Transverse colon (tissue), 4 donors: ENCODE measurements at regions not wholly inside any gene's neighbourhood (a gene's known extent, or its start where the extent isn't known, plus 50 kb on each side); places are given as distances from the start of the nearest gene placed in this dataset.
"Not testable (repeated sequence)": the region's sequence is repeated elsewhere in the genome, so short reads cannot be mapped to it uniquely, and the experiment has no call there.

Experiments
- DNase-seq: peaks from one replicate; pipeline ENCODE4 v3.0.0-alpha.2; 2019
- H3K27ac ChIP-seq, 4 donors: fragments of 200-600 bp; sonication (generic); 2 replicates each; pipeline ENCODE4 v1.5.1; 2016 to 2018; ENCODE audit warnings: inconsistent platforms in 4 of 4
- H3K27me3 ChIP-seq: fragments of 200-600 bp; sonication (generic); 2 replicates; pipeline ENCODE4 v1.5.1; 2017; ENCODE audit warnings: inconsistent platforms
- H3K36me3 ChIP-seq, 4 donors: fragments of 200-600 bp; sonication (generic); 2 replicates each; pipeline ENCODE4 v1.5.1; 2017 to 2019; ENCODE audit warnings: inconsistent platforms in 4 of 4
- H3K4me1 ChIP-seq, 4 donors: fragments of 200-600 bp; sonication (generic); 2 replicates each; pipeline ENCODE4 v1.5.1; 2017 to 2020; ENCODE audit warnings: inconsistent platforms in 4 of 4
- H3K4me3 ChIP-seq, 4 donors: fragments of 200-600 bp; sonication (generic); 1 replicate in 1 of 4; 2 replicates in 3 of 4; pipeline versions ENCODE4 v1.5.1 to v1.6.1; 2017 to 2019; ENCODE audit warnings: inconsistent platforms in 4 of 4
- H3K9me3 ChIP-seq, 2 donors: fragments of 200-600 bp; sonication (generic); 2 replicates each; pipeline ENCODE4 v1.5.1; 2017 to 2019; ENCODE audit warnings: inconsistent platforms in 2 of 2
- WGBS, 2 donors: methylation state at CpG; one replicate each; pipeline ENCODE4 v1.1.5; 2018; ENCODE audit warnings: low coverage in 1 of 2; 5-methylcytosine and 5-hydroxymethylcytosine counted together
- in situ Hi-C, 4 donors: fragments of 200-750 bp; cut with MboI; loops; one replicate each; pipeline versions ENCODE4 v1.15.0 to v1.15.1; 2017; ENCODE audit warnings: low sequenced_read_pairs in 3 of 4, low pct_ligation_motif_present in 1 of 4, low pct_unique_long_range_greater_than_20kb in 1 of 4
- intact Hi-C: fragments of 100-400 bp; cut with DNase I; formaldehyde crosslinking; loops from one replicate; pipeline ENCODE4 v1.15.1; 2023; ENCODE audit warnings: low total_unique reads

DNA sequence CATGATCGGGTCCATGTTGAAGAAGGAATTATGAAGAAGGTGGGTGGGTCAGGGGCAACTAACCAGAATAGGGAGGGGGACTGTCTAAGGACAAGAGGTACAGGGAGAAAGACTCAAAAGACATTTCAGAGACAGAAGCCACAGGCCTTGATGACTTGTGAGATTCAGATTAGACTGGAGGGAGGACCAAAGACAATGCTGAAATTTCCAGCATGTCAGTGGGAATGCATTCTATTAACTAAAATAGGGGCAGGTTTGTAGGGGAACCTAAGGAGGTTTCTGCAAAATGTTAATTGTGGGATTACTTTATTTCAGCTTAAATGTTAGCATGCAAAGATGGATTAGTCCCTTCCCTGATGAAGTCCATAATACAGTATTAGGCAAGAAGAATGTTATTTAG is 141.6 kb upstream of the NBPF26 start:
- in situ Hi-C loops, H3K36me3 ChIP-seq, intact Hi-C loops: not testable (repeated sequence)

DNA sequence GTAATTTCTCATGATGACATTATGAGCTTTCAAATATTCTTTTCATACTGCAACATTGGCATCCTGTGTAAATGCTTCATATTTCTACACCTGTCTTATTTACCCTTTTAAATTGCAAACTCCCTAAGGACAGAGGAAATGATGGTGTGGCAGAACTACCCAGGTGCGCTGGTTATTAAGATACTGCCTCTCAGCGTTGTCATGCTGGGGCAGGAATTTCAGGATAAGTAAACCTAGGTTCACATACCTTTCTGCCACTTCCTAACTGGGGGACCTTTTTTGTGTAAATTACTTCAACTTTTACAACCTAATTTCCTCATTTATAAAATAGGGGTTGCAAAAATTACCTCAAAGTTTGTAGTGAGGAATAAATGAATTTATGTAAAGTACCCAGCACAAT is 137.7 kb upstream of the NBPF26 start:
- H3K4me3 ChIP-seq, H3K9me3 ChIP-seq, intact Hi-C loops, H3K27me3 ChIP-seq, H3K36me3 ChIP-seq, DNase-seq, in situ Hi-C loops, H3K27ac ChIP-seq, H3K4me1 ChIP-seq: not testable (repeated sequence)
- no CpG with 5 or more reads among the region's 2 CpGs for WGBS, 2 donors

More for the DNA sequence above, 141.6 kb upstream of the NBPF26 start:
- not testable (repeated sequence) for H3K27ac ChIP-seq, H3K4me1 ChIP-seq, H3K9me3 ChIP-seq, H3K27me3 ChIP-seq, H3K4me3 ChIP-seq, DNase-seq
- WGBS, 2 donors: no CpG with 5 or more reads among the region's 1 CpG

DNA sequence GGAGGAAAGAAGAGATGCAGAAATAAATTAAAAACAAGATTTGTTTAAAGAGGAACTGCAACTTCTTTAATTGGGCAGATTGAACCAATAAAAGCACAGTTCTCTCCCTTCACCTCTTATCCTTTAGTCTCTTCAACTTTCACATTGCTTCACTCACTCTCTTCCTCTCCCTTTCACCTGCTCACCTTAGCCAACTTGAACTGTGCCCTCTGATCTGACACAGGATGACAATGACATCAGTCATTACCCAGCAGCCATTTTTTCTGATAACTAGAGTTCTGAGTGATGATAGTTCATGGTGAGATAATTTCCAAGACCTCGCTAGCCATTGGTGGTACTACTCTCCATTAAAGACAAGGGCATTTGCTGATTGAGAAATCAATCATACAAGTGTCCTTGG is 134.9 kb upstream of the NBPF26 start:
- H3K27me3 ChIP-seq, H3K36me3 ChIP-seq, DNase-seq, H3K4me3 ChIP-seq, H3K27ac ChIP-seq, in situ Hi-C loops, intact Hi-C loops, H3K9me3 ChIP-seq, H3K4me1 ChIP-seq: not testable (repeated sequence)
- WGBS, 2 donors: no CpG with 5 or more reads among the region's 1 CpG

DNA sequence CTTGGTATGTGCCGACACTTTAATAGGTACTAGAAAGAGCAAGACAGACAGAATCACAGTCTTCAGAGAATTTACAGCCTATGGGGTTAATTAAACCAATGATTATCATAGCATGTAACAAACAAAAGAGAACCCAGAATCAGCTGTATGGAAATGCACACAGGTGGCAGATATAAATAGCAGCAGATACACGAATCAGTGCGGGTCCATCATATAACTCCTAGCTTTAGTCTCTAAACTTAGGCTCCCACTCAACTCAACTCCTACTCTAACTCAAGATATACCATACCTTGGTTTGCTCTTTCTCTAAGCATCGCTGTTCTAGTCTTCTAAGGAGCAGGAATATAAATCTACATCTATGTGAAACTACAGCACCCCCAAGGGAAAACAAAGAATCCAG is 132.0 kb upstream of the NBPF26 start:
- H3K4me1 ChIP-seq, H3K9me3 ChIP-seq, H3K4me3 ChIP-seq, DNase-seq, H3K27me3 ChIP-seq, H3K27ac ChIP-seq, in situ Hi-C loops, intact Hi-C loops, H3K36me3 ChIP-seq: not testable (repeated sequence)
- WGBS, 2 donors: no CpG with 5 or more reads among the region's 4 CpGs

DNA sequence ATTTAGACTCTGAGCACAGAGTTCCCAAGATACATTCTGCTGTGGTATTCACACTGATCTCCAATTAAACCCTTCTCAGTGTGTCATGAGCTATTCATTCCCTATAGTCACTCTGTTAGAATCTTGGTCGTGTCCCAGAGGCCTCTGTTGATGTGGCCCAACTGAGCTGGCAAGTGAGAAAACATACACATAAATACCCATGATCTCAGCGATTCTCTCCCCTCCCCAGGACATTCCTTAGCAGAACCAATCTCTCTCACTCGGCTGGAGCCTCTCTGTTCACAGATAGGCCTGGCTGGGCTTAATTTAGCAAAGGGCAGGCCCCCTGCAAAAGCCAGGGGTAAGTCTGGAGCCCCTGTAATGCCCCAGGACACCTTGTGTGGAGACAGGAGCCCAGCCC is 130.8 kb upstream of the NBPF26 start:
- H3K27me3 ChIP-seq, H3K27ac ChIP-seq, H3K4me1 ChIP-seq, in situ Hi-C loops, H3K9me3 ChIP-seq, intact Hi-C loops, H3K36me3 ChIP-seq, H3K4me3 ChIP-seq, DNase-seq: not testable (repeated sequence)
- WGBS, 2 donors: no CpG with 5 or more reads among the region's 3 CpGs

DNA sequence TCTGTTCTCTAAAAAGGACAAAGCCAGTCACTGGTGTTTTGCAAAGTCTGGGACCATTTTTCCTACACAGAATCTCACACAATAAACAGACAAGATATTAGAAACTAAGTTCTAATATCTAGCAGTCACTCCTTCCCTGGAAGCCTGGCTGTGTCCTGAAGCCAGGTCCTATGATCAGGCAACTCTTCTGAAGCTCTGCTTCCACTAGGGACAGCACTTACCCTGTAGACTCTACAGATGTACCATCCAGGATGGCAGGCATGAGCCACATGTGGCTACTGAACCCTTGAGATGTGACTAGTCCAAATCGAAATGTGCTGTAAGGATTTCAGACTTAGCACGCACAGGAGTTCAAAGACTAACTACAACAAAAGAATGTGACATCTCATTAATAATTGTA is 130.1 kb upstream of the NBPF26 start:
- WGBS, 2 donors: no CpG with 5 or more reads among the region's 2 CpGs
- DNase-seq, H3K9me3 ChIP-seq, H3K27ac ChIP-seq, H3K27me3 ChIP-seq, H3K4me3 ChIP-seq, H3K36me3 ChIP-seq, in situ Hi-C loops, intact Hi-C loops, H3K4me1 ChIP-seq: not testable (repeated sequence)

DNA sequence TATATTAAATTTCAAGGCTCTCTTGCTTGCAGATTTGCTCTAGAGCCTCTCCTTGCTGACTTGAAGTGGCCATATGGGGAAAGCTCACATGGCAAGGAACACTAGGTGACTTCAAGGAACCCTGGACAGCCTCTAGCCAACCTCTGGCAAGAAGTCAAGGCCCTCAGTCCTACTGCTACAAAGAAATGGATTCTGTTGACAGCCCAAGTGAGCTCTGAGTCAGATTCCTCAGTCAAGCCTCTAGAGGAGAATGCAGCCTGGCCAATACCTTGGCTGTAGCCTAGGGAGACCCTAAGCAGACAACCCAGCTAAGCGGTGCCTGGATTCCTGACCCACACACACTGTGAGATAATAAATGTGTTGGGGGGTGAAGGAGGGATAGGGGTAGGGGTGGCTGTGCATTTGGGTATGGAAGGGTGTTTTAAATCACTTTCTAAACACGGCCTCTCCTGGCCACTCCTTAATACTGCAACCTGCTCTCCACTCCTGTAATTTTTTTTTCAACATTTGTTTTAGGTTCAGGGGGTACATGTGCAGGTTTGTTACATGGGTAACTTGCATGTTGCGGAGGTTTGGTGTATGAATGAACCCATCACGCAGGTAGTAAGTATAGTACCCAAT is 125.3 kb upstream of the NBPF26 start:
- H3K4me1 ChIP-seq, intact Hi-C loops, H3K27me3 ChIP-seq, H3K27ac ChIP-seq, H3K9me3 ChIP-seq, H3K36me3 ChIP-seq, DNase-seq, H3K4me3 ChIP-seq, in situ Hi-C loops: not testable (repeated sequence)
- WGBS, 2 donors: no CpG with 5 or more reads among the region's 4 CpGs

DNA sequence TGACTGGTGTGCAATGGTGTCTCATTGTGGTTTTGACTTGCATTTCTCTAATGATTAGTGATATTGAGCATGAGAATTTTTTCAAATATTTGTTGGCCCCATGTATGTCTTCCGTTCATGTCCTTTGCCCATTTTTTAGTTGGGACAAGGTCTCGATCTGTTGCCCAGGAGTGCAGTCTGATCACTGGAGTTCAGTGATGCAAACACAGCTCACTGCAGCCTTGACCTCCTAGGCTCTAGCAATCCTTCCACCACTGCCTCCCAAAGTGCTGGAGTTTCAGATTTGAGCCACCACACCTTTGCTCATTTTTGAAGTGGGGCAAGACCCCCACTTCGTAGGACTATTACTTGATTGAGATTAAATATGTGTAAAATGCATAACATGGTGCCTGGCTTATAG is 124.2 kb upstream of the NBPF26 start:
- in situ Hi-C loops, intact Hi-C loops: not testable (repeated sequence)

DNA sequence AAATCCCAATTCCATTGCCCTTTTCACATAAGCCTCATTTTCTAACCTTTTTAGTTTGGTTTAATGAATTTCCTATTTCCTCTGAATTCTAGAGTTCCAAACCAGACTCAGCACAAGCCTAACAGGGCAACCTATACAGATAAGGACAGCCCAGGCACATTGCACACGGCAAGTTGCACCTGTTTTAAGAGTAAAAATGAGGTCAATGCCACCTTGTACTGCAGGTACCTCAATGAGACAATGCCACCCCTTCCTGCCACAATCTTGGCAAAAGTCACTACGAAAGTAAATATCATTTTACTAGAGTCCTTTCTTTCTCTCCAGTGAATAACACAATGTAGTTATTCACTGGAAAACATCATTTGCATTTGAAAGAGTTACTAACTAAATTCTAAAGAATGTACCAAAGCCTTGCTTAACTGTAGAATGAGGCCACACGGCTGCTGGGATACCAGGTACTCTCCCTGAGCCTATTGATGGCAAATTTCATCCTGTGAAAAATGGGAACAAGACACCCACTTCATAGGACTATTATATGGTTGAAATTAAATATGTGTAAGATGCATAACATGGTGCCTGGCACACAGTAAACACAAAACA is 123.2 kb upstream of the NBPF26 start:
- H3K27me3 ChIP-seq, intact Hi-C loops: not testable (repeated sequence)

More for the DNA sequence above, 124.2 kb upstream of the NBPF26 start:
- H3K9me3 ChIP-seq, H3K4me3 ChIP-seq, H3K36me3 ChIP-seq, DNase-seq, H3K27me3 ChIP-seq, H3K27ac ChIP-seq, H3K4me1 ChIP-seq: not testable (repeated sequence)
- no CpG with 5 or more reads among the region's 3 CpGs for WGBS, 2 donors

DNA sequence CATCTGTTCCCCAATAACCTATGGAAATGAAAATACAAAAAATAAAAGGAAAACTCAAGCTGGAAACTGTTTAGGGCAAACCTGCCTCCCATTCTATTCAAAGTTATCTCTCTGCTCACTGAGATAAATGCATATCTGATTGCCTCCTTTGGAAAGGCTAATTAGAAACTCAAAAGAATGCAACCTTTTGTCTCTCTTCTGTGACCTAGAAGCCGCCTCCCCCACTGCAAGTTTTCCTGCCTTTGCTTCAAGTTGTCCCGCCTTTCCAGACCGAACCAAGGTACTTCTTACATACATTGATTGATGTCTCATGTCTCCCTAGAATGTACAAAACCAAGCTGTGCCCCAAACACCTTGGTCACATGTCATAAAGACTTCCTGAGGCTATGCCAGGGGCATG is 115.9 kb upstream of the NBPF26 start:
- no CpG with 5 or more reads among the region's 3 CpGs for WGBS, 2 donors
- H3K27me3 ChIP-seq, H3K36me3 ChIP-seq, DNase-seq, H3K27ac ChIP-seq, H3K4me1 ChIP-seq, H3K9me3 ChIP-seq, intact Hi-C loops, H3K4me3 ChIP-seq, in situ Hi-C loops: not testable (repeated sequence)

More for the DNA sequence above, 123.2 kb upstream of the NBPF26 start:
- H3K4me1 ChIP-seq, DNase-seq, H3K36me3 ChIP-seq, H3K27ac ChIP-seq, H3K9me3 ChIP-seq, in situ Hi-C loops, H3K4me3 ChIP-seq: not testable (repeated sequence)
- no CpG with 5 or more reads among the region's 3 CpGs for WGBS, 2 donors

DNA sequence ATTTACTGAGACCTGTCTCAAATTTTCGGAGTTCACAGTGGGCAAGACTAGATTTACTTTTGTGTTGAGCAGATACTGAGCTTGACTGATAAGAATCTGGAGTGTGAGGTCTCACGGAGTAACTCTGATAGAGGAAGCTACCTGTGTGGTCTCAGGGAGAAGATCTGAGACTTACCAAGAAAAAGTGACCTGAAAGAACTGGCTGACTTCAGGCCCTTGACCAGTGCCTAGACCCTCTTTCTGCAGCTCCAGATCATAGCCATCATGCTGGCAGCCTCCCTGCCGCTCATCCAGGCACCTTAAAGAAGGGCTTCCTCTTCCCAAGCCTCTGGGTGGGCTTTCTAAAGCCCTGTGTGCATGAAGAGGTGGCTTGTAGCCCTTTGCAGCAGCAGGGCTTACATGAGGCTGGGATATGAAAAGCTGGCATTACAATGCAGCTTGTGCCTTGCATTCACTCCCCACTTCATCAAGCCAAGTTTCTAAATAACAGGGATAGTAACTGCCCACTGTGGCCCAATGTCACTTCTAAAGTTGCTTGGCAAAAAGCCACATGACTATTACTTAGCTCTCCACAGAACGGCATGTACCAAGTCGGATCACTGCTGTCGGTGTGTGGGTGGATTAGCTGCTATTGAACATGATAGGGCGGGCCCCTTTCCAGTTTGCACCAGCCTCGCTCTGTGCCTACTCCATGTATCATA is 115.3 kb upstream of the NBPF26 start:
- H3K9me3 ChIP-seq, in situ Hi-C loops, intact Hi-C loops, H3K36me3 ChIP-seq, DNase-seq, H3K27me3 ChIP-seq, H3K27ac ChIP-seq, H3K4me1 ChIP-seq, H3K4me3 ChIP-seq: not testable (repeated sequence)
- WGBS, 2 donors: no CpG with 5 or more reads among the region's 8 CpGs
